ENCODE measurements at regions not wholly inside any gene's neighbourhood (a gene's known extent, or its start where the extent isn't known, plus 50 kb on each side); places are given as distances from the start of the nearest gene placed in this dataset.

GRCh38 chr20:60078351-60079250, 120.4 kb downstream of the CDH26 start:
- H3K27me3 ChIP-seq = no peaks in the 10 kb centered on the region
- H3K27ac ChIP-seq = peak overlapping the region; percentile 77
- H3K4me3 ChIP-seq (ENCODE audit: low read depth in 1 of 2, low read length in 1 of 2) = peak overlapping the region in 1 of 2 experiments; percentile 6
- H3K36me3 ChIP-seq = no peaks in the 10 kb centered on the region
- H3K4me1 ChIP-seq (ENCODE audit: control insufficient read depth in 1 of 2, insufficient read depth in 1 of 2, low read depth in 1 of 2, low read length in 1 of 2) = peaks cover 39 to 44% of the 10 kb centered on the region in 2 experiments
- H3K9me3 ChIP-seq = no peaks in the 10 kb centered on the region
- TF ChIP-seq, protein P1, sequence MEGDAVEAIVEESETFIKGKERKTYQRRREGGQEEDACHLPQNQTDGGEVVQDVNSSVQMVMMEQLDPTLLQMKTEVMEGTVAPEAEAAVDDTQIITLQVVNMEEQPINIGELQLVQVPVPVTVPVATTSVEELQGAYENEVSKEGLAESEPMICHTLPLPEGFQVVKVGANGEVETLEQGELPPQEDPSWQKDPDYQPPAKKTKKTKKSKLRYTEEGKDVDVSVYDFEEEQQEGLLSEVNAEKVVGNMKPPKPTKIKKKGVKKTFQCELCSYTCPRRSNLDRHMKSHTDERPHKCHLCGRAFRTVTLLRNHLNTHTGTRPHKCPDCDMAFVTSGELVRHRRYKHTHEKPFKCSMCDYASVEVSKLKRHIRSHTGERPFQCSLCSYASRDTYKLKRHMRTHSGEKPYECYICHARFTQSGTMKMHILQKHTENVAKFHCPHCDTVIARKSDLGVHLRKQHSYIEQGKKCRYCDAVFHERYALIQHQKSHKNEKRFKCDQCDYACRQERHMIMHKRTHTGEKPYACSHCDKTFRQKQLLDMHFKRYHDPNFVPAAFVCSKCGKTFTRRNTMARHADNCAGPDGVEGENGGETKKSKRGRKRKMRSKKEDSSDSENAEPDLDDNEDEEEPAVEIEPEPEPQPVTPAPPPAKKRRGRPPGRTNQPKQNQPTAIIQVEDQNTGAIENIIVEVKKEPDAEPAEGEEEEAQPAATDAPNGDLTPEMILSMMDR (IDR thresholded peaks at IDR 0.05) = no peak

DNA sequence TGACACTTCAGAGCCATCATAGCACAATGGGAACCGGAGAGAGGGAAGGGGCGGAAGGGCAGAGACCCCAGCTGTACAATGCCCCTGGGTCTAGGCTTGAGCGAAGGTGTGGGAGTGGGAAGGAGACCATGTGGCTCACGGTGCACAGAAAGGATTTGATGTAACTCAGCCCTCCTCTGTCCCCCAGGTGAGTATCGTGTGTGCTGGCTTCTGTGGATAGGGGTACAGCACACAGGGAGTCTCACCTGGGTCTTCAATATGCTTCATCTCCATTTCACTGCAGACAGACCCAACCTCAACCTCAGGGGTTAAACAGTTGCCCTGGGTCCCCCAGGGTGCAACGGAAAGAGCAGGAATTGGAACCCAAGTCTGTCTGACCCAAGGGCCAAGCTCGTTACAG, 122.2 kb downstream of the CDH26 start:
- TF ChIP-seq, protein P1 (IDR thresholded peaks at IDR 0.05) = no peak

DNA sequence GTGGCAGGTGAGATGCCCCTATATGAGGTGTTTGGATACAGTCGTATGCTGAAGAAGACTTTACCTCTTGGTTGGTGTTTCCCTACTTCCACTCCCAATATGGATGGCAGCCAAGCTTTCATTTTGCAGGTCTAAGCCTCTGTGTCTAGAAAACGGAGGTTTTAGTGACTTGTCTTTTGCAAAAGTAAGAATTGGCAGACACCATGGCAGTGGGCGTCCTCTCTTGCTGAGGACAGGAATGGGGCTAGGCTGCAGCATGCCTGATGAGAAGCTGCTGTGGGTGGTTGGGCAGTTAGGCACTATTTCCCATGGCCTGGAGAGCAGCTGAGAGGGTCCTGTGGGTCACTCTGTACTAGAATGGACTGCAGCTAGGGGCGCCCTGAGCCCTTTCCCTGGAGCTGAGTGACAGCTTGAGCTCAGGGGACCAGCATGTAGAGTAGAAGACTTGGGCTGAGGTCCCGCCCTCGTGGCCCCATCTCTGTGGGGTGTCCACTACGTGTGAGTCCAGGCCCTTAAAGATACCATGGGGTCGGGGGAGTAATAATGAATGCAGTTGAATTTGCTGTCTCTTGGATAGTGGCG, 127.4 kb downstream of the CDH26 start:
- Histone ChIP-seq H3K27me3 (peaks cover 6% of the 10 kb centered on the region), H3K9me3 (no peaks in the 10 kb centered on the region), H3K4me3 (ENCODE audit: low read depth in 1 of 2, low read length in 1 of 2) (no peak overlapping the region), H3K4me1 (ENCODE audit: control insufficient read depth in 1 of 2, insufficient read depth in 1 of 2, low read depth in 1 of 2, low read length in 1 of 2) (peaks cover 25 to 35% of the 10 kb centered on the region in 2 experiments), H3K36me3 (no peaks in the 10 kb centered on the region), H3K27ac (no peak overlapping the region)
- TF ChIP-seq, protein P1 (IDR thresholded peaks at IDR 0.05) = no peak

More for the DNA sequence above, 122.2 kb downstream of the CDH26 start:
- peaks cover 39 to 44% of the 10 kb centered on the region in 2 experiments for H3K4me1 ChIP-seq (ENCODE audit: control insufficient read depth in 1 of 2, insufficient read depth in 1 of 2, low read depth in 1 of 2, low read length in 1 of 2)
- no peaks in the 10 kb centered on the region for H3K27me3 ChIP-seq
- no peaks in the 10 kb centered on the region for H3K36me3 ChIP-seq
- H3K9me3 ChIP-seq = no peaks in the 10 kb centered on the region
- H3K4me3 ChIP-seq (ENCODE audit: low read depth in 1 of 2, low read length in 1 of 2) = no peak overlapping the region
- H3K27ac ChIP-seq = no peak overlapping the region

DNA sequence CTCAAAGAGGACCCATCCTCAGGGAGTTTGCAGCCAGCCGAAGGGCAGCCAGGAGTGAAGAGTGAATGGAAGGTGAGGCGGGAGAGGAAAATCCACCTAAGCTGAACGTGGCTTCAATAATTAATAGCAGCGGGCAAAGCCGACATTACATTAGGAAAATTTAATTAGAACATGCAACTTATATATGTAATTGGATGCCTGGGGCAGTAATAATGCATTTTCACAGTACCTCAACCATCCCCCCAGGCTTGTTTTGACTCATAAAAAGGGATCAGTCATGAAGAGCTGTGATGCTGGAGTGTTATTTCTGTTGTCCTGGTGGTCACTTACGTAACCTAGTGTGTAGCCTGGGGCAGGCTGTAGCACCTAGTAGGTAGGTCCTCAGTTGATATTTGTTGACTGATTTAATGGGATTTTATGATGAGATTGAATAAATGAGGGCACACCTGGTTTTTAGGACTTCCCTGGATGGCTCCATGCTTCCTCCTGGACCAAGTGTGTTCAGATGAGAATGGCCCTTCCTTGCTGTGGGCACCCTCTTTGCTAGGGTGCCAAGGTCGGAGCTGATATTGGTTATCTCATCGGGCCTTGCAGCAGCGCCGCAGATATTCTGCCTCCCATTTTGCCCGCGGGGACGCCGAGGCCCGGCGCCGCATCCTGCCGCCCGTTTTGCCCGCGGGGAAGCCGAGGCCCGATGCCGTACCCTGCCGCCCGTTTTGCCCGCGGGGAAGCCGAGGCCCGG, 128.8 kb downstream of the CDH26 start:
- TF ChIP-seq, protein P1 (IDR thresholded peaks at IDR 0.05) = no peak
- peaks cover 17 to 25% of the 10 kb centered on the region in 2 experiments for H3K4me1 ChIP-seq (ENCODE audit: control insufficient read depth in 1 of 2, insufficient read depth in 1 of 2, low read depth in 1 of 2, low read length in 1 of 2)
- H3K27me3 ChIP-seq = peaks cover 6% of the 10 kb centered on the region
- H3K4me3 ChIP-seq (ENCODE audit: low read depth in 1 of 2, low read length in 1 of 2) = peak overlapping the region; percentile 17 to 37
- H3K27ac ChIP-seq = no peak overlapping the region
- H3K9me3 ChIP-seq = no peaks in the 10 kb centered on the region
- H3K36me3 ChIP-seq = no peaks in the 10 kb centered on the region

DNA sequence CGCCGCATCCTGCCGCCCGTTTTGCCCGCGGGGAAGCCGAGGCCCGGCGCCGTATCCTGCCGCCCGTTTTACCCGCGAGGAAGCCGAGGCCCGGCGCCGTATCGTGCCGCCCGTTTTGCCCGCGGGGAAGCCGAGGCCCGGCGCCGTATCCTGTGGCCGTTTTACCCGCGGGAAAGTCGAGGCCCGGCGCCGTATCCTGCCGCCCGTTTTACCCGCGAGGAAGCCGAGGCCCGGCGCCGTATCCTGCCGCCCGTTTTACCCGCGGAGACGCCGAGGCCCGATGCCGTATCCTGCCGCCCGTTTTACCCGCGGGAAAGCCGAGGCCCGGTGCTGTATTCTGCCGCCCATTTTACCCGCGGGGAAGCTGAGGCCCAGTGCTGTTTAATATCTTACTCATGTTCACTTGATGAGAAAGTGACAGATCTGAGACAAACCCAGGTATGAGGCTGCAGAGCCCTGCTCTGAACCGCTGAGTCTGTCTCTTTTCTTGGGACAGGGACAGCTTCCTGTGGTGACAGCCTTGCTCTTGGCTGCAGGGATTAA, 129.4 kb downstream of the CDH26 start:
- TF ChIP-seq, protein P1 (IDR thresholded peaks at IDR 0.05) = no peak
- Histone ChIP-seq H3K36me3 (no peaks in the 10 kb centered on the region), H3K27me3 (peaks cover 6% of the 10 kb centered on the region), H3K4me3 (ENCODE audit: low read depth in 1 of 2, low read length in 1 of 2) (peak overlapping the region; percentile 17 to 37), H3K9me3 (no peaks in the 10 kb centered on the region), H3K27ac (no peak overlapping the region), H3K4me1 (ENCODE audit: control insufficient read depth in 1 of 2, insufficient read depth in 1 of 2, low read depth in 1 of 2, low read length in 1 of 2) (peaks cover 12 to 18% of the 10 kb centered on the region in 2 experiments)
